IgD-negative memory B cell (primary cell): ENCODE measurements at regions not wholly inside any gene's neighbourhood (a gene's known extent, or its start where the extent isn't known, plus 50 kb on each side); places are given as distances from the start of the nearest gene placed in this dataset.
"Not testable (repeated sequence)": the region's sequence is repeated elsewhere in the genome, so short reads cannot be mapped to it uniquely, and the experiment has no call there.

Experiments used
- H3K27ac Mint-ChIP-seq, 3 donors: one replicate each; pipeline ENCODE4 v1.8.0; 2020 to 2022; ENCODE audit warnings: mild to moderate bottlenecking in 3 of 3, mixed read lengths in 3 of 3, moderate library complexity in 1 of 3
- H3K27me3 Mint-ChIP-seq: one replicate; pipeline ENCODE4 v1.8.0; 2021; ENCODE audit warnings: mixed read lengths
- H3K36me3 Mint-ChIP-seq: one replicate; pipeline ENCODE4 v1.8.0; 2020; ENCODE audit warnings: mild to moderate bottlenecking, mixed read lengths
- H3K4me1 Mint-ChIP-seq, 3 donors: one replicate each; pipeline ENCODE4 v1.8.0; 2020 to 2022; ENCODE audit warnings: mixed read lengths in 3 of 3, mild to moderate bottlenecking in 1 of 3
- H3K4me3 Mint-ChIP-seq, 4 donors: one replicate each; pipeline ENCODE4 v1.8.0; 2020 to 2022; ENCODE audit warnings: mild to moderate bottlenecking in 4 of 4, mixed read lengths in 4 of 4, moderate library complexity in 3 of 4
- H3K9me3 Mint-ChIP-seq, 3 donors: one replicate each; pipeline ENCODE4 v1.8.0; 2020 to 2021; ENCODE audit warnings: mixed read lengths in 3 of 3, mild to moderate bottlenecking in 1 of 3

- not testable (repeated sequence) for H3K27ac Mint-ChIP-seq
- H3K27me3 Mint-ChIP-seq, result peaks cover 14% of the 10 kb centered on the region
- peaks cover 7 to 21% (median 10%) of the 10 kb centered on the region in 3 donors for H3K9me3 Mint-ChIP-seq
These were observed 68.5 kb upstream of the ID2 start for GRCh38 chr2:8613207-8613999.

GRCh38 chr2:8614646-8615045, 67.2 kb upstream of the ID2 start:
- Mint-ChIP-seq H3K9me3 (peaks cover 7 to 21% (median 10%) of the 10 kb centered on the region in 3 donors), H3K27me3 (peaks cover 17% of the 10 kb centered on the region), H3K27ac (no peak overlapping the region), H3K36me3 (peaks cover 3% of the 10 kb centered on the region), H3K4me3 (no peak overlapping the region), H3K4me1 (no peaks in the 10 kb centered on the region)

More at GRCh38 chr2:8613207-8613999, 68.5 kb upstream of the ID2 start:
- not testable (repeated sequence) for H3K36me3 Mint-ChIP-seq, H3K4me3 Mint-ChIP-seq, H3K4me1 Mint-ChIP-seq

GRCh38 chr2:8615252-8615575, 66.6 kb upstream of the ID2 start:
- peaks cover 3% of the 10 kb centered on the region for H3K36me3 Mint-ChIP-seq
- H3K27ac Mint-ChIP-seq, result no peak overlapping the region
- peak overlapping the region in 1 of 4 donors; percentile 20 for H3K4me3 Mint-ChIP-seq
- peaks cover 7 to 17% (median 9%) of the 10 kb centered on the region in 3 donors for H3K9me3 Mint-ChIP-seq
- peaks cover 0 to 2% (median 0%) of the 10 kb centered on the region in 3 donors for H3K4me1 Mint-ChIP-seq
- peaks cover 20% of the 10 kb centered on the region for H3K27me3 Mint-ChIP-seq

GRCh38 chr2:8615576-8616281, 66.1 kb upstream of the ID2 start:
- H3K4me3 Mint-ChIP-seq, result no peak overlapping the region
- H3K27me3 Mint-ChIP-seq, result peaks cover 22% of the 10 kb centered on the region
- peaks cover 4 to 12% (median 5%) of the 10 kb centered on the region in 3 donors for H3K9me3 Mint-ChIP-seq
- H3K4me1 Mint-ChIP-seq, result peaks cover 0 to 2% (median 0%) of the 10 kb centered on the region in 3 donors
- peaks cover 3% of the 10 kb centered on the region for H3K36me3 Mint-ChIP-seq
- H3K27ac Mint-ChIP-seq, result no peak overlapping the region

GRCh38 chr2:8617048-8617447, 64.8 kb upstream of the ID2 start:
- Mint-ChIP-seq H3K27ac (no peak overlapping the region), H3K9me3 (peaks cover 0 to 8% (median 2%) of the 10 kb centered on the region in 3 donors), H3K36me3 (peaks cover 3% of the 10 kb centered on the region), H3K4me1 (peaks cover 0 to 2% (median 0%) of the 10 kb centered on the region in 3 donors), H3K4me3 (no peak overlapping the region), H3K27me3 (peaks cover 22% of the 10 kb centered on the region)

GRCh38 chr2:8617590-8617989, 64.3 kb upstream of the ID2 start:
- Mint-ChIP-seq H3K4me1 (peaks cover 0 to 2% (median 0%) of the 10 kb centered on the region in 3 donors), H3K4me3 (no peak overlapping the region), H3K27me3 (peaks cover 22% of the 10 kb centered on the region), H3K36me3 (peaks cover 3% of the 10 kb centered on the region), H3K27ac (no peak overlapping the region), H3K9me3 (peaks cover 0 to 8% (median 2%) of the 10 kb centered on the region in 3 donors)

- no peak overlapping the region for H3K4me3 Mint-ChIP-seq
- H3K36me3 Mint-ChIP-seq, result peaks cover 5% of the 10 kb centered on the region
- H3K27ac Mint-ChIP-seq, result no peak overlapping the region
- peaks cover 0 to 2% (median 0%) of the 10 kb centered on the region in 3 donors for H3K4me1 Mint-ChIP-seq
- peaks cover 23% of the 10 kb centered on the region for H3K27me3 Mint-ChIP-seq
- H3K9me3 Mint-ChIP-seq, result peaks cover 0 to 8% (median 2%) of the 10 kb centered on the region in 3 donors
These were observed 62.8 kb upstream of the ID2 start for GRCh38 chr2:8619071-8619470.

GRCh38 chr2:8620611-8621382, 61.1 kb upstream of the ID2 start:
- H3K27ac Mint-ChIP-seq, result no peak overlapping the region

GRCh38 chr2:8622199-8622911, 59.5 kb upstream of the ID2 start:
- H3K4me3 Mint-ChIP-seq, result no peak overlapping the region
- peak overlapping the region in 1 of 3 donors; percentile 60 for H3K27ac Mint-ChIP-seq
- peaks cover 0 to 3% (median 0%) of the 10 kb centered on the region in 3 donors for H3K4me1 Mint-ChIP-seq
- H3K36me3 Mint-ChIP-seq, result peaks cover 3% of the 10 kb centered on the region
- peaks cover 11% of the 10 kb centered on the region for H3K27me3 Mint-ChIP-seq
- peaks cover 0 to 3% (median 0%) of the 10 kb centered on the region in 3 donors for H3K9me3 Mint-ChIP-seq

More at GRCh38 chr2:8620611-8621382, 61.1 kb upstream of the ID2 start:
- H3K9me3 Mint-ChIP-seq, result peaks cover 0 to 3% (median 0%) of the 10 kb centered on the region in 3 donors
- peaks cover 15% of the 10 kb centered on the region for H3K27me3 Mint-ChIP-seq
- H3K36me3 Mint-ChIP-seq, result peaks cover 3% of the 10 kb centered on the region
- H3K4me1 Mint-ChIP-seq, result peaks cover 0 to 2% (median 0%) of the 10 kb centered on the region in 3 donors
- no peak overlapping the region for H3K4me3 Mint-ChIP-seq

GRCh38 chr2:8622924-8623465, 58.9 kb upstream of the ID2 start:
- H3K27me3 Mint-ChIP-seq, result peaks cover 11% of the 10 kb centered on the region
- H3K36me3 Mint-ChIP-seq, result peaks cover 3% of the 10 kb centered on the region
- H3K27ac Mint-ChIP-seq, result no peak overlapping the region
- peaks cover 0 to 3% (median 0%) of the 10 kb centered on the region in 3 donors for H3K4me1 Mint-ChIP-seq
- peaks cover 0 to 3% (median 0%) of the 10 kb centered on the region in 3 donors for H3K9me3 Mint-ChIP-seq
- H3K4me3 Mint-ChIP-seq, result no peak overlapping the region

- peaks cover 0 to 3% (median 0%) of the 10 kb centered on the region in 3 donors for H3K9me3 Mint-ChIP-seq
- H3K4me3 Mint-ChIP-seq, result no peak overlapping the region
- peaks cover 11% of the 10 kb centered on the region for H3K27me3 Mint-ChIP-seq
- H3K36me3 Mint-ChIP-seq, result peaks cover 2% of the 10 kb centered on the region
- H3K27ac Mint-ChIP-seq, result peak overlapping the region in 1 of 3 donors; percentile 72
- peaks cover 0 to 5% (median 4%) of the 10 kb centered on the region in 3 donors for H3K4me1 Mint-ChIP-seq
These were observed 58.3 kb upstream of the ID2 start for GRCh38 chr2:8623576-8623957.

GRCh38 chr2:8623958-8624591, 57.8 kb upstream of the ID2 start:
- H3K4me1 Mint-ChIP-seq, result peaks cover 4 to 8% (median 8%) of the 10 kb centered on the region in 3 donors
- peaks cover 0 to 3% (median 0%) of the 10 kb centered on the region in 3 donors for H3K9me3 Mint-ChIP-seq
- H3K27me3 Mint-ChIP-seq, result peaks cover 13% of the 10 kb centered on the region
- no peak overlapping the region for H3K4me3 Mint-ChIP-seq
- H3K27ac Mint-ChIP-seq, result peak overlapping the region in 1 of 3 donors; percentile 72
- H3K36me3 Mint-ChIP-seq, result peaks cover 2% of the 10 kb centered on the region

- Mint-ChIP-seq H3K4me3 (no peak overlapping the region), H3K9me3 (peaks cover 0 to 3% (median 0%) of the 10 kb centered on the region in 3 donors), H3K4me1 (peaks cover 8 to 12% (median 11%) of the 10 kb centered on the region in 3 donors), H3K36me3 (peaks cover 2% of the 10 kb centered on the region), H3K27me3 (peaks cover 13% of the 10 kb centered on the region), H3K27ac (peak overlapping the region in 1 of 3 donors; percentile 81)
These were observed 56.9 kb upstream of the ID2 start for GRCh38 chr2:8624855-8625398.
